ENCODE measurements at regions not wholly inside any gene's neighbourhood (a gene's known extent, or its start where the extent isn't known, plus 50 kb on each side); places are given as distances from the start of the nearest gene placed in this dataset.

DNA sequence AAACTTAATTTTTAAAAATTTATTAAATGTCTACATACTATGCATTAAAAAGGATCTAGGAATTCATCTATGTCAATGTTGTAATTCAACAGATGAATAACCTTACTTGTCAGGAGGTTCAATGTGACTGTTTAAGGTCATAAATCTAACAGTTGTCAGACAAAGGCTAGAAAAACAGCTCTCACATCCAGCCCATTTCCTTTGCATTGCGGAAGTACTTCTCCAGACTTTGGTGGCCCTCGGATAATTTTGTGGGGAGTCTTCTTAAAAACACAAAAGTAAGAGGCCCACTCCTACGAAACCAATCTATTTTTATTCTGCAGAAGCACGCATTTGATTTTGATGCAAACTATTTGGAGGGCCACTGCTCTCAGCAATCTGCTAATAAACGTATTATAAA lies 122.6 kb upstream of the CHRM3 start (continued):
- TF ChIP-seq PRDM4 (CRISPR knock-in tag; IDR thresholded peaks at IDR 0.05; ENCODE audit: borderline replicate concordance) (no peak), ZC3H4 (CRISPR knock-in tag; IDR thresholded peaks at IDR 0.05; ENCODE audit: borderline replicate concordance) (no peak), CREM (IDR thresholded peaks at IDR 0.05) (no peak), CREM (CRISPR knock-in tag; IDR thresholded peaks at IDR 0.05) (no peak)

GRCh38 chr1:239262538-239262937 lies 123.8 kb upstream of the CHRM3 start:
- Histone ChIP-seq H3K9me3 (ENCODE audit: low read length) (peaks cover 71% of the 10 kb centered on the region), H3K36me3 (replicated peaks in 1 of 2; ENCODE audit: control insufficient read depth in 1 of 2, insufficient read depth in 2 of 2, low read length in 2 of 2) (no peaks in the 10 kb centered on the region), H3K27ac (ENCODE audit: extremely low read length, insufficient read depth, low read length) (no peak overlapping the region), H3K4me1 (ENCODE audit: insufficient read depth, low read length) (no peaks in the 10 kb centered on the region), H2AFZ (ENCODE audit: low read length) (no peak overlapping the region), H4K20me1 (ENCODE audit: insufficient read depth, low read length) (no peaks in the 10 kb centered on the region), H3K9ac (ENCODE audit: insufficient read depth, low read depth, low read length) (no peak overlapping the region), H3K4me3 (replicated peaks in 1 of 3; ENCODE audit: insufficient read depth in 1 of 3, low read depth in 2 of 3, low read length in 3 of 3) (no peak overlapping the region), H3K4me2 (ENCODE audit: low read depth, low read length) (no peak overlapping the region), H3K27me3 (ENCODE audit: control insufficient read depth in 1 of 2, insufficient read depth in 2 of 2, low read length in 2 of 2) (no peaks in the 10 kb centered on the region), H3K79me2 (ENCODE audit: insufficient read depth, low read length) (no peaks in the 10 kb centered on the region)
- WGBS (ENCODE audit: low lambda C conversion rate), result 0% methylated on average over 1 of the region's 1 CpG
- FAIRE-seq (no peak), ATAC-seq (no peak), DNase-seq (ENCODE audit: low spot score) (no peak)
- in situ Hi-C loops (cut with HindIII; ENCODE audit: extremely low pct_ligation_motif_present, low pct_unique_long_range_greater_than_20kb) (no loop called here), intact Hi-C loops (cut with micrococcal nuclease; ENCODE audit: unreplicated experiment) (no loop called here)
- no TSS peak for BruUV-seq (replicated peaks)
- ChIA-PET POLR2A (no interaction called here), CTCF (ENCODE audit: low intra/inter-chr PET ratio, low total read pairs) (no interaction called here)
- TF ChIP-seq ELF4 (CRISPR knock-in tag; IDR thresholded peaks at IDR 0.05; ENCODE audit: borderline replicate concordance) (no peak), SMARCC2 (IDR thresholded peaks at IDR 0.05) (no peak), ARID2 (CRISPR knock-in tag; IDR thresholded peaks at IDR 0.05; ENCODE audit: borderline replicate concordance) (no peak)
